Liver (tissue), 8 donors: ENCODE measurements at regions not wholly inside any gene's neighbourhood (a gene's known extent, or its start where the extent isn't known, plus 50 kb on each side); places are given as distances from the start of the nearest gene placed in this dataset.

ENCODE experiments used
- DNase-seq: peaks from one replicate; pipeline ENCODE4 v3.0.0-alpha.2; 2017; ENCODE audit warnings: low spot score
- H3K27ac ChIP-seq, 2 donors: one replicate each; pipeline ENCODE4 v1.7.0; 2013; ENCODE audit warnings: inconsistent platforms in 2 of 2, low read length in 2 of 2, control low read depth in 1 of 2, low read depth in 1 of 2, mild to moderate bottlenecking in 1 of 2
- H3K27me3 ChIP-seq, 4 donors: one replicate each; pipeline versions ENCODE4 v1.6.1 to v1.7.0; 2013; ENCODE audit warnings: low read length in 3 of 4, inconsistent platforms in 1 of 4, mild to moderate bottlenecking in 1 of 4, moderate library complexity in 1 of 4; ENCODE audit not compliant: control insufficient read depth in 4 of 4, insufficient read depth in 4 of 4
- H3K36me3 ChIP-seq, 4 donors: one replicate each; pipeline versions ENCODE4 v1.6.1 to v1.7.0; 2013; ENCODE audit warnings: low read length in 3 of 4, mild to moderate bottlenecking in 3 of 4, low read depth in 1 of 4, moderate library complexity in 1 of 4; ENCODE audit not compliant: control insufficient read depth in 4 of 4, insufficient read depth in 3 of 4
- H3K4me1 ChIP-seq, 4 donors: one replicate each; pipeline versions ENCODE4 v1.6.1 to v1.7.0; 2013; ENCODE audit warnings: low read length in 3 of 4, mild to moderate bottlenecking in 3 of 4, moderate library complexity in 1 of 4; ENCODE audit not compliant: control insufficient read depth in 4 of 4, insufficient read depth in 4 of 4
- H3K4me3 ChIP-seq, 3 donors: one replicate each; pipeline versions ENCODE4 v1.6.1 to v1.7.0; 2013; ENCODE audit warnings: low read length in 3 of 3, control low read depth in 1 of 3, low read depth in 1 of 3, mild to moderate bottlenecking in 1 of 3
- H3K9ac ChIP-seq, 2 donors: one replicate each; pipeline ENCODE4 v1.7.0; 2013; ENCODE audit warnings: low read length in 2 of 2, mild to moderate bottlenecking in 2 of 2, moderate library complexity in 2 of 2, control low read depth in 1 of 2, low read depth in 1 of 2
- H3K9me3 ChIP-seq, 4 donors: one replicate each; pipeline versions ENCODE4 v1.6.1 to v1.7.0; 2013; ENCODE audit warnings: low read length in 3 of 4; ENCODE audit not compliant: control insufficient read depth in 4 of 4
- ATF3 ChIP-seq: IDR thresholded peaks from 2 replicates; pipeline ENCODE4 v1.6.1; 2016; ENCODE audit warnings: antibody characterized with exemption
- CTCF ChIP-seq: fragments of 150-350 bp; IDR thresholded peaks from 2 replicates; pipeline ENCODE4 v1.5.1; 2017; ENCODE audit warnings: improper control_type of control experiment, low read depth, low read length; ENCODE audit not compliant: missing input control
- EGR1 ChIP-seq, 2 donors: IDR thresholded peaks; 2 replicates each; pipeline ENCODE4 v1.6.1; 2016 to 2018; ENCODE audit warnings: antibody characterized with exemption in 2 of 2, low read depth in 2 of 2
- FOXA1 ChIP-seq: IDR thresholded peaks from 2 replicates; pipeline ENCODE4 v1.6.1; 2016; ENCODE audit warnings: antibody characterized with exemption
- FOXA2 ChIP-seq: IDR thresholded peaks from 2 replicates; pipeline ENCODE4 v1.6.1; 2016; ENCODE audit warnings: antibody characterized with exemption
- GABPA ChIP-seq, 2 donors: IDR thresholded peaks in 1 of 2; conservative IDR thresholded peaks in 1 of 2; 2 replicates each; pipeline ENCODE4 v1.6.1; 2016; ENCODE audit warnings: antibody characterized with exemption in 2 of 2, mild to moderate bottlenecking in 1 of 2, moderate library complexity in 1 of 2
- HNF4A ChIP-seq, 2 donors: conservative IDR thresholded peaks; 2 replicates each; pipeline ENCODE4 v1.6.1; 2016; ENCODE audit warnings: antibody characterized with exemption in 2 of 2, mild to moderate bottlenecking in 2 of 2
- HNF4G ChIP-seq: IDR thresholded peaks from 2 replicates; pipeline ENCODE4 v1.6.1; 2016; ENCODE audit warnings: antibody characterized with exemption
- JUND ChIP-seq, 2 donors: IDR thresholded peaks; 2 replicates each; pipeline ENCODE4 v1.6.1; 2016; ENCODE audit warnings: antibody characterized with exemption in 2 of 2
- MAX ChIP-seq: IDR thresholded peaks from 2 replicates; pipeline ENCODE4 v1.6.1; 2016; ENCODE audit warnings: antibody characterized with exemption
- NR2F2 ChIP-seq: IDR thresholded peaks from 2 replicates; pipeline ENCODE4 v1.6.1; 2016; ENCODE audit warnings: antibody characterized with exemption
- RAD21 ChIP-seq, 2 donors: IDR thresholded peaks; 2 replicates each; pipeline ENCODE4 v1.6.1; 2016; ENCODE audit warnings: antibody characterized with exemption in 2 of 2, mild to moderate bottlenecking in 2 of 2
- REST ChIP-seq: IDR thresholded peaks from 2 replicates; pipeline ENCODE4 v1.6.1; 2016; ENCODE audit warnings: antibody characterized with exemption, mild to moderate bottlenecking
- RXRA ChIP-seq, 2 donors: IDR thresholded peaks; 2 replicates each; pipeline ENCODE4 v1.6.1; 2017 to 2018; ENCODE audit warnings: antibody characterized with exemption in 2 of 2, mild to moderate bottlenecking in 1 of 2
- SP1 ChIP-seq: IDR thresholded peaks from 2 replicates; pipeline ENCODE4 v1.6.1; 2018; ENCODE audit warnings: antibody characterized with exemption, mild to moderate bottlenecking
- TAF1 ChIP-seq: conservative IDR thresholded peaks from 2 replicates; pipeline ENCODE4 v1.6.1; 2016; ENCODE audit warnings: antibody characterized with exemption, mild to moderate bottlenecking
- YY1 ChIP-seq: IDR thresholded peaks from 2 replicates; pipeline ENCODE4 v1.6.1; 2016; ENCODE audit warnings: antibody characterized with exemption, mild to moderate bottlenecking
- WGBS: extraction: QIAGEN DNeasy Blood & Tissue Kit; methylation state at CpG from one replicate; pipeline ENCODE4 v1.1.7; 2013; 5-methylcytosine and 5-hydroxymethylcytosine counted together
- TF ChIP-seq, protein P1 (sequence below): IDR thresholded peaks from 2 replicates; pipeline ENCODE4 v1.6.1; 2016; ENCODE audit warnings: antibody characterized with exemption
- donor health status: healthy.
- donor health status: healthy.
- donor health status: healthy.
- donor health status: healthy.
- donor health status: healthy.

DNA sequence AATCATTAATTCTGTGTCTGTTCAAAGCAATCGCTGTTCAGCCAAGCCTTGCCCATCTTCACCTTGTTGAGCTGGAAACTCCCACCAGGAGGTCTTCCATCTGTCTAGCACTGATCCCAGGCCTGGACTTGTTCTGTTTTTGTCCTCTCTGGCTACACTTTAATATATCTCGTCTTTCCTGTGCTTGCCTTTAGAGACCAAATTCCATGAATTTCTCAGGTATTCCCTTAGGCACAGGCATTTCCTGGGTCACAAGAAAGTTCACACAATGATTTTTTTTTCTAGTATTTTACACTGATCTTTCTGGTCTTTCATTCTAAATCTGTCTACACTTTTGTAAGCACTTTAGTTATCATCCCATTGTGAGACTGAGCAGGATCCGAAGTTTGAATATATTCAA, 116.4 kb upstream of the CCND2 start:
- TF ChIP-seq TAF1 = no peak
- TF ChIP-seq RXRA (IDR thresholded peaks at IDR 0.05) = no peak
- TF ChIP-seq EGR1 (IDR thresholded peaks at IDR 0.05; ENCODE audit: low read depth in 2 of 2) = no peak
- TF ChIP-seq HNF4A (conservative IDR thresholded peaks at IDR 0.05) = no peak
- no peak for TF ChIP-seq FOXA1
- TF ChIP-seq, protein P1, sequence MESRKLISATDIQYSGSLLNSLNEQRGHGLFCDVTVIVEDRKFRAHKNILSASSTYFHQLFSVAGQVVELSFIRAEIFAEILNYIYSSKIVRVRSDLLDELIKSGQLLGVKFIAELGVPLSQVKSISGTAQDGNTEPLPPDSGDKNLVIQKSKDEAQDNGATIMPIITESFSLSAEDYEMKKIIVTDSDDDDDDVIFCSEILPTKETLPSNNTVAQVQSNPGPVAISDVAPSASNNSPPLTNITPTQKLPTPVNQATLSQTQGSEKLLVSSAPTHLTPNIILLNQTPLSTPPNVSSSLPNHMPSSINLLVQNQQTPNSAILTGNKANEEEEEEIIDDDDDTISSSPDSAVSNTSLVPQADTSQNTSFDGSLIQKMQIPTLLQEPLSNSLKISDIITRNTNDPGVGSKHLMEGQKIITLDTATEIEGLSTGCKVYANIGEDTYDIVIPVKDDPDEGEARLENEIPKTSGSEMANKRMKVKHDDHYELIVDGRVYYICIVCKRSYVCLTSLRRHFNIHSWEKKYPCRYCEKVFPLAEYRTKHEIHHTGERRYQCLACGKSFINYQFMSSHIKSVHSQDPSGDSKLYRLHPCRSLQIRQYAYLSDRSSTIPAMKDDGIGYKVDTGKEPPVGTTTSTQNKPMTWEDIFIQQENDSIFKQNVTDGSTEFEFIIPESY = no peak
- no peak for TF ChIP-seq NR2F2
- no peak for TF ChIP-seq HNF4G
- no peak for TF ChIP-seq REST
- TF ChIP-seq GABPA (IDR thresholded peaks at IDR 0.05 in 1 of 2, conservative IDR thresholded peaks at IDR 0.05 in 1 of 2) = no peak
- TF ChIP-seq YY1 = no peak
- no peak for TF ChIP-seq FOXA2
- TF ChIP-seq CTCF = no peak
- no peak for TF ChIP-seq JUND (IDR thresholded peaks at IDR 0.05)
- TF ChIP-seq MAX = no peak
- no peak for TF ChIP-seq ATF3
- no peak for TF ChIP-seq RAD21 (IDR thresholded peaks at IDR 0.05)
- TF ChIP-seq SP1 = no peak
- Histone ChIP-seq H3K4me3 (no peak overlapping the region), H3K36me3 (no peaks in the 10 kb centered on the region), H3K27me3 (no peaks in the 10 kb centered on the region), H3K9me3 (no peaks in the 10 kb centered on the region), H3K9ac (no peak overlapping the region), H3K27ac (no peak overlapping the region), H3K4me1 (no peaks in the 10 kb centered on the region)
- no peak for DNase-seq
- 79% methylated on average over 3 of the region's 3 CpGs for WGBS

- no peaks in the 10 kb centered on the region for H3K9me3 ChIP-seq
- H3K9ac ChIP-seq = no peak overlapping the region
- DNase-seq = no peak
- H3K27ac ChIP-seq = no peak overlapping the region
- H3K4me3 ChIP-seq = no peak overlapping the region
- H3K27me3 ChIP-seq = no peaks in the 10 kb centered on the region
- no peaks in the 10 kb centered on the region for H3K36me3 ChIP-seq
- no peaks in the 10 kb centered on the region for H3K4me1 ChIP-seq
- TF ChIP-seq RAD21 (IDR thresholded peaks at IDR 0.05) (no peak), GABPA (IDR thresholded peaks at IDR 0.05 in 1 of 2, conservative IDR thresholded peaks at IDR 0.05 in 1 of 2) (no peak), YY1 (no peak), NR2F2 (no peak), REST (no peak), CTCF (no peak), RXRA (IDR thresholded peaks at IDR 0.05) (no peak)
- 84% methylated on average over 2 of the region's 2 CpGs for WGBS
Measured at GRCh38 chr12:4156317-4156716, 117.2 kb upstream of the CCND2 start.
